GM23338 (cell line): ENCODE measurements at regions not wholly inside any gene's neighbourhood (a gene's known extent, or its start where the extent isn't known, plus 50 kb on each side); places are given as distances from the start of the nearest gene placed in this dataset.

Experiments
- ATAC-seq: fragments of 200-7000 bp; cut with Tn5 transposase; 3 replicates; pipeline ENCODE4 v1.9.1; 2020
- DNase-seq: peaks from one replicate; pipeline ENCODE4 v3.0.0-alpha.2; 2015; ENCODE audit warnings: low spot score
- H2AFZ ChIP-seq: fragments of 200-600 bp; sonication (generic); 2 replicates; pipeline ENCODE4 v1.8.0; 2016; ENCODE audit warnings: antibody characterized with exemption, mild to moderate bottlenecking, moderate library complexity
- H3F3A ChIP-seq: fragments of 200-600 bp; sonication (generic); replicated peaks from 2 replicates; pipeline ENCODE4 v1.8.0; 2017; ENCODE audit warnings: antibody characterized with exemption, mixed run types, low read depth
- H3K27ac ChIP-seq: fragments of 200-600 bp; sonication (generic); 2 replicates; pipeline ENCODE4 v1.6.1; 2016; ENCODE audit warnings: low read depth
- H3K27me3 ChIP-seq: fragments of 200-600 bp; sonication (generic); 2 replicates; pipeline ENCODE4 v1.8.0; 2016; ENCODE audit warnings: mild to moderate bottlenecking, mixed run types, moderate library complexity; ENCODE audit not compliant: insufficient read depth
- H3K36me3 ChIP-seq: fragments of 200-600 bp; sonication (generic); 2 replicates; pipeline ENCODE4 v1.8.0; 2016; ENCODE audit warnings: mild to moderate bottlenecking; ENCODE audit not compliant: insufficient read depth
- H3K4me1 ChIP-seq: fragments of 200-600 bp; sonication (generic); 2 replicates; pipeline ENCODE4 v1.8.0; 2016; ENCODE audit warnings: mild to moderate bottlenecking, moderate library complexity; ENCODE audit not compliant: insufficient read depth
- H3K4me2 ChIP-seq: fragments of 200-600 bp; sonication (generic); 2 replicates; pipeline ENCODE4 v1.7.1; 2017; ENCODE audit warnings: mixed run types
- H3K4me3 ChIP-seq: fragments of 200-600 bp; sonication (generic); 2 replicates; pipeline ENCODE4 v1.6.1; 2016; ENCODE audit warnings: mixed run types
- H3K79me2 ChIP-seq: fragments of 200-600 bp; sonication (generic); replicated peaks from 2 replicates; pipeline ENCODE4 v1.8.0; 2017; ENCODE audit warnings: mild to moderate bottlenecking; ENCODE audit not compliant: insufficient read depth
- H3K9me2 ChIP-seq: fragments of 200-600 bp; sonication (generic); 2 replicates; pipeline ENCODE4 v1.8.0; 2017; ENCODE audit not compliant: insufficient read depth
- H4K20me1 ChIP-seq: fragments of 200-600 bp; sonication (generic); replicated peaks from 2 replicates; pipeline ENCODE4 v1.8.0; 2017; ENCODE audit warnings: mild to moderate bottlenecking; ENCODE audit not compliant: insufficient read depth
- H3K27ac Mint-ChIP-seq: 2 replicates; pipeline ENCODE4 v1.8.0; 2020; ENCODE audit warnings: inconsistent platforms, mild to moderate bottlenecking, moderate library complexity, mixed read lengths
- H3K27me3 Mint-ChIP-seq: 3 replicates; pipeline ENCODE4 v1.8.0; 2022; ENCODE audit warnings: low read depth, mild to moderate bottlenecking, moderate library complexity, mixed read lengths, inconsistent platforms; ENCODE audit not compliant: insufficient read depth, poor library complexity
- H3K36me3 Mint-ChIP-seq: 3 replicates; pipeline ENCODE4 v1.8.0; 2021; ENCODE audit warnings: low read depth, mild to moderate bottlenecking, inconsistent platforms, moderate library complexity, mixed read lengths
- H3K4me1 Mint-ChIP-seq: 3 replicates; pipeline ENCODE4 v1.8.0; 2020; ENCODE audit warnings: mild to moderate bottlenecking, inconsistent platforms, mixed read lengths
- H3K4me3 Mint-ChIP-seq: 3 replicates; pipeline ENCODE4 v1.8.0; 2021; ENCODE audit warnings: moderate library complexity, mild to moderate bottlenecking, inconsistent platforms, mixed read lengths
- H3K9me3 Mint-ChIP-seq: 3 replicates; pipeline ENCODE4 v1.8.0; 2020; ENCODE audit warnings: moderate library complexity, mild to moderate bottlenecking, inconsistent platforms, mixed read lengths
- CREB1 ChIP-seq: fragments of 250-450 bp; sonication (Bioruptor Pico); IDR thresholded peaks from 2 replicates; pipeline ENCODE4 v1.5.0; 2020; ENCODE audit warnings: low read depth, mild to moderate bottlenecking, moderate library complexity
- EZH2 ChIP-seq: fragments of 200-600 bp; sonication (generic); IDR thresholded peaks from one replicate; pipeline ENCODE4 v1.8.0; 2017; ENCODE audit warnings: antibody characterized with exemption, mild to moderate bottlenecking, low read depth; ENCODE audit not compliant: unreplicated experiment
- JUNB ChIP-seq: IDR thresholded peaks from one replicate; pipeline ENCODE4 v1.6.1; 2016; ENCODE audit warnings: antibody characterized with exemption; ENCODE audit not compliant: unreplicated experiment
- NANOG ChIP-seq: IDR thresholded peaks from 2 replicates; pipeline ENCODE4 v1.6.1; 2016; ENCODE audit warnings: antibody characterized with exemption, borderline replicate concordance
- STAT1 ChIP-seq: IDR thresholded peaks from one replicate; pipeline ENCODE4 v1.6.1; 2016; ENCODE audit warnings: antibody characterized with exemption; ENCODE audit not compliant: unreplicated experiment
- ZNF114 ChIP-seq: fragments of 250-450 bp; sonication (Bioruptor Pico); IDR thresholded peaks from 2 replicates; pipeline ENCODE4 v1.5.0; 2020; ENCODE audit warnings: mild to moderate bottlenecking, moderate library complexity
- ZNF331 ChIP-seq: fragments of 250-450 bp; sonication (Bioruptor Pico); IDR thresholded peaks from 2 replicates; pipeline ENCODE4 v1.5.0; 2020; ENCODE audit warnings: low read depth, mild to moderate bottlenecking, moderate library complexity
- TF ChIP-seq, protein P1 (sequence below), 2 experiments: fragments of 200-600 bp in 1 of 2; sonication (generic) in 1 of 2; conservative IDR thresholded peaks; 2 replicates each; pipeline versions ENCODE4 v1.5.1 to v1.6.1; 2016 to 2017; ENCODE audit warnings: antibody characterized with exemption in 2 of 2, low read depth in 2 of 2, mild to moderate bottlenecking in 2 of 2, moderate library complexity in 1 of 2
- TF ChIP-seq, protein P2 (sequence below): IDR thresholded peaks from one replicate; pipeline ENCODE4 v1.6.1; 2018; ENCODE audit warnings: antibody characterized with exemption; ENCODE audit not compliant: unreplicated experiment
- TF ChIP-seq, protein P3 (sequence below): fragments of 250-450 bp; sonication (Bioruptor Pico); IDR thresholded peaks from 2 replicates; pipeline ENCODE4 v1.5.0; 2020; ENCODE audit warnings: mild to moderate bottlenecking, moderate library complexity

DNA sequence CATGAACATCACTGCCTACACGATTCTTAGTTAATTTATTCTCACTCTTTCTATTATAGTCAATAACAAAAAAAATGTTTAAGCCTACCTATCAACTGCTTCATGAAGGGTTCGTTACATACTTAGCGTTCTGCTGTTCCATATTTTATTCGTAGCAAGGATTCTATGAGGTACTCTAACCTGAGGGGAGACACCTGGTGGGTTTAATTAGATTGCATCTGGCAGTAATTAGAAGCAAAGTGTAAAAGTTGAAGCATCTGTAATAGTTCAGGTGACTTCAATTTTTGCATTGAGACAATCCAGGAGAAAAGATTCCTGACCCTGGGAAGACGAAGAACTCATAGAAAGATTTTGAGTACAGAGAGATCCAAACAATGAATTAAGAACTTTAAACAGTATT is 1655.8 kb upstream of the TENM3 start:
- TF ChIP-seq, protein P1, sequence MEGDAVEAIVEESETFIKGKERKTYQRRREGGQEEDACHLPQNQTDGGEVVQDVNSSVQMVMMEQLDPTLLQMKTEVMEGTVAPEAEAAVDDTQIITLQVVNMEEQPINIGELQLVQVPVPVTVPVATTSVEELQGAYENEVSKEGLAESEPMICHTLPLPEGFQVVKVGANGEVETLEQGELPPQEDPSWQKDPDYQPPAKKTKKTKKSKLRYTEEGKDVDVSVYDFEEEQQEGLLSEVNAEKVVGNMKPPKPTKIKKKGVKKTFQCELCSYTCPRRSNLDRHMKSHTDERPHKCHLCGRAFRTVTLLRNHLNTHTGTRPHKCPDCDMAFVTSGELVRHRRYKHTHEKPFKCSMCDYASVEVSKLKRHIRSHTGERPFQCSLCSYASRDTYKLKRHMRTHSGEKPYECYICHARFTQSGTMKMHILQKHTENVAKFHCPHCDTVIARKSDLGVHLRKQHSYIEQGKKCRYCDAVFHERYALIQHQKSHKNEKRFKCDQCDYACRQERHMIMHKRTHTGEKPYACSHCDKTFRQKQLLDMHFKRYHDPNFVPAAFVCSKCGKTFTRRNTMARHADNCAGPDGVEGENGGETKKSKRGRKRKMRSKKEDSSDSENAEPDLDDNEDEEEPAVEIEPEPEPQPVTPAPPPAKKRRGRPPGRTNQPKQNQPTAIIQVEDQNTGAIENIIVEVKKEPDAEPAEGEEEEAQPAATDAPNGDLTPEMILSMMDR (conservative IDR thresholded peaks at IDR 0.05; ENCODE audit: low read depth in 2 of 2), result peak; percentile 55 to 61
- TF ChIP-seq ZNF331, result no peak
- TF ChIP-seq JUNB, result no peak
- TF ChIP-seq, protein P2, sequence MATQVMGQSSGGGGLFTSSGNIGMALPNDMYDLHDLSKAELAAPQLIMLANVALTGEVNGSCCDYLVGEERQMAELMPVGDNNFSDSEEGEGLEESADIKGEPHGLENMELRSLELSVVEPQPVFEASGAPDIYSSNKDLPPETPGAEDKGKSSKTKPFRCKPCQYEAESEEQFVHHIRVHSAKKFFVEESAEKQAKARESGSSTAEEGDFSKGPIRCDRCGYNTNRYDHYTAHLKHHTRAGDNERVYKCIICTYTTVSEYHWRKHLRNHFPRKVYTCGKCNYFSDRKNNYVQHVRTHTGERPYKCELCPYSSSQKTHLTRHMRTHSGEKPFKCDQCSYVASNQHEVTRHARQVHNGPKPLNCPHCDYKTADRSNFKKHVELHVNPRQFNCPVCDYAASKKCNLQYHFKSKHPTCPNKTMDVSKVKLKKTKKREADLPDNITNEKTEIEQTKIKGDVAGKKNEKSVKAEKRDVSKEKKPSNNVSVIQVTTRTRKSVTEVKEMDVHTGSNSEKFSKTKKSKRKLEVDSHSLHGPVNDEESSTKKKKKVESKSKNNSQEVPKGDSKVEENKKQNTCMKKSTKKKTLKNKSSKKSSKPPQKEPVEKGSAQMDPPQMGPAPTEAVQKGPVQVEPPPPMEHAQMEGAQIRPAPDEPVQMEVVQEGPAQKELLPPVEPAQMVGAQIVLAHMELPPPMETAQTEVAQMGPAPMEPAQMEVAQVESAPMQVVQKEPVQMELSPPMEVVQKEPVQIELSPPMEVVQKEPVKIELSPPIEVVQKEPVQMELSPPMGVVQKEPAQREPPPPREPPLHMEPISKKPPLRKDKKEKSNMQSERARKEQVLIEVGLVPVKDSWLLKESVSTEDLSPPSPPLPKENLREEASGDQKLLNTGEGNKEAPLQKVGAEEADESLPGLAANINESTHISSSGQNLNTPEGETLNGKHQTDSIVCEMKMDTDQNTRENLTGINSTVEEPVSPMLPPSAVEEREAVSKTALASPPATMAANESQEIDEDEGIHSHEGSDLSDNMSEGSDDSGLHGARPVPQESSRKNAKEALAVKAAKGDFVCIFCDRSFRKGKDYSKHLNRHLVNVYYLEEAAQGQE, result no peak
- no peak for TF ChIP-seq ZNF114
- no peak for TF ChIP-seq CREB1 (CRISPR knock-in tag)
- TF ChIP-seq STAT1, result no peak
- no peak for TF ChIP-seq NANOG
- ATAC-seq (no peak), DNase-seq (peak; percentile 44)
- no peaks in the 10 kb centered on the region for H3K9me3 Mint-ChIP-seq
- Histone ChIP-seq H3K27ac (no peak overlapping the region), H3F3A (no peaks in the 10 kb centered on the region), H2AFZ (no peak overlapping the region), H3K27me3 (no peaks in the 10 kb centered on the region), H3K36me3 (no peaks in the 10 kb centered on the region), H4K20me1 (no peaks in the 10 kb centered on the region), H3K79me2 (no peaks in the 10 kb centered on the region), H3K4me2 (no peak overlapping the region), H3K4me1 (no peaks in the 10 kb centered on the region), H3K9me2 (no peaks in the 10 kb centered on the region), H3K4me3 (no peak overlapping the region)
- H3K4me1 Mint-ChIP-seq, result peaks cover 11% of the 10 kb centered on the region; the same call in 2 of the 3 replicates
- H3K36me3 Mint-ChIP-seq, result no peaks in the 10 kb centered on the region
- no peak overlapping the region for H3K27ac Mint-ChIP-seq
- H3K4me3 Mint-ChIP-seq, result no peak overlapping the region
- peaks cover 2% of the 10 kb centered on the region for H3K27me3 Mint-ChIP-seq

DNA sequence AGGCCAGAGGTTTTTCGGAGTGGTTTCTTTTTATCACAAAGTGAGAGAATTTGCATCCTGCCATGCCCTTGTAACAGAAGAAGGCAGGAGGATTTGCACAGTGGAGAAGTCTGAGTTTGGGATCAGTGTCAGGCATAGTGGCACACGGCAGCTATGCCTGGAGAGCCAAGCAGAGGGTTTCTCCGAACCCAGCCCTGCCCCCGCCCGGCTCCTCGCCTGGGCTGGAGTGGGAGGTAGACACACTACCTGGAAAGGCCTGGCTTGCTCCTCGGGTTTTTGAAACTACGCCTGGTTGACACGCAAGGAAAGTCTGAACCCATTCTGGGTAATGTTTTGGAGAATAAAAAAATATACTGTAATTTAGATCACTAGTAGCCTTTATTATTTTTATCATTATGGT is 1653.6 kb upstream of the TENM3 start:
- no peaks in the 10 kb centered on the region for H3K79me2 ChIP-seq
- no peaks in the 10 kb centered on the region for H3F3A ChIP-seq
- Mint-ChIP-seq H3K4me3 (no peak overlapping the region), H3K36me3 (no peaks in the 10 kb centered on the region), H3K27me3 (peaks cover 3% of the 10 kb centered on the region), H3K27ac (no peak overlapping the region), H3K4me1 (peaks cover 11% of the 10 kb centered on the region), H3K9me3 (no peaks in the 10 kb centered on the region)
- no peaks in the 10 kb centered on the region for H3K27me3 ChIP-seq
- H3K4me2 ChIP-seq, result no peak overlapping the region
- DNase-seq (no peak), ATAC-seq (peak; percentile 69)
- no peak overlapping the region for H3K4me3 ChIP-seq
- H2AFZ ChIP-seq, result peak overlapping the region; percentile 81; the same call in 1 of the 2 replicates
- no peaks in the 10 kb centered on the region for H3K36me3 ChIP-seq
- no peaks in the 10 kb centered on the region for H3K4me1 ChIP-seq
- H3K27ac ChIP-seq, result no peak overlapping the region
- no peaks in the 10 kb centered on the region for H4K20me1 ChIP-seq
- H3K9me2 ChIP-seq, result no peaks in the 10 kb centered on the region
- TF ChIP-seq, protein P3, sequence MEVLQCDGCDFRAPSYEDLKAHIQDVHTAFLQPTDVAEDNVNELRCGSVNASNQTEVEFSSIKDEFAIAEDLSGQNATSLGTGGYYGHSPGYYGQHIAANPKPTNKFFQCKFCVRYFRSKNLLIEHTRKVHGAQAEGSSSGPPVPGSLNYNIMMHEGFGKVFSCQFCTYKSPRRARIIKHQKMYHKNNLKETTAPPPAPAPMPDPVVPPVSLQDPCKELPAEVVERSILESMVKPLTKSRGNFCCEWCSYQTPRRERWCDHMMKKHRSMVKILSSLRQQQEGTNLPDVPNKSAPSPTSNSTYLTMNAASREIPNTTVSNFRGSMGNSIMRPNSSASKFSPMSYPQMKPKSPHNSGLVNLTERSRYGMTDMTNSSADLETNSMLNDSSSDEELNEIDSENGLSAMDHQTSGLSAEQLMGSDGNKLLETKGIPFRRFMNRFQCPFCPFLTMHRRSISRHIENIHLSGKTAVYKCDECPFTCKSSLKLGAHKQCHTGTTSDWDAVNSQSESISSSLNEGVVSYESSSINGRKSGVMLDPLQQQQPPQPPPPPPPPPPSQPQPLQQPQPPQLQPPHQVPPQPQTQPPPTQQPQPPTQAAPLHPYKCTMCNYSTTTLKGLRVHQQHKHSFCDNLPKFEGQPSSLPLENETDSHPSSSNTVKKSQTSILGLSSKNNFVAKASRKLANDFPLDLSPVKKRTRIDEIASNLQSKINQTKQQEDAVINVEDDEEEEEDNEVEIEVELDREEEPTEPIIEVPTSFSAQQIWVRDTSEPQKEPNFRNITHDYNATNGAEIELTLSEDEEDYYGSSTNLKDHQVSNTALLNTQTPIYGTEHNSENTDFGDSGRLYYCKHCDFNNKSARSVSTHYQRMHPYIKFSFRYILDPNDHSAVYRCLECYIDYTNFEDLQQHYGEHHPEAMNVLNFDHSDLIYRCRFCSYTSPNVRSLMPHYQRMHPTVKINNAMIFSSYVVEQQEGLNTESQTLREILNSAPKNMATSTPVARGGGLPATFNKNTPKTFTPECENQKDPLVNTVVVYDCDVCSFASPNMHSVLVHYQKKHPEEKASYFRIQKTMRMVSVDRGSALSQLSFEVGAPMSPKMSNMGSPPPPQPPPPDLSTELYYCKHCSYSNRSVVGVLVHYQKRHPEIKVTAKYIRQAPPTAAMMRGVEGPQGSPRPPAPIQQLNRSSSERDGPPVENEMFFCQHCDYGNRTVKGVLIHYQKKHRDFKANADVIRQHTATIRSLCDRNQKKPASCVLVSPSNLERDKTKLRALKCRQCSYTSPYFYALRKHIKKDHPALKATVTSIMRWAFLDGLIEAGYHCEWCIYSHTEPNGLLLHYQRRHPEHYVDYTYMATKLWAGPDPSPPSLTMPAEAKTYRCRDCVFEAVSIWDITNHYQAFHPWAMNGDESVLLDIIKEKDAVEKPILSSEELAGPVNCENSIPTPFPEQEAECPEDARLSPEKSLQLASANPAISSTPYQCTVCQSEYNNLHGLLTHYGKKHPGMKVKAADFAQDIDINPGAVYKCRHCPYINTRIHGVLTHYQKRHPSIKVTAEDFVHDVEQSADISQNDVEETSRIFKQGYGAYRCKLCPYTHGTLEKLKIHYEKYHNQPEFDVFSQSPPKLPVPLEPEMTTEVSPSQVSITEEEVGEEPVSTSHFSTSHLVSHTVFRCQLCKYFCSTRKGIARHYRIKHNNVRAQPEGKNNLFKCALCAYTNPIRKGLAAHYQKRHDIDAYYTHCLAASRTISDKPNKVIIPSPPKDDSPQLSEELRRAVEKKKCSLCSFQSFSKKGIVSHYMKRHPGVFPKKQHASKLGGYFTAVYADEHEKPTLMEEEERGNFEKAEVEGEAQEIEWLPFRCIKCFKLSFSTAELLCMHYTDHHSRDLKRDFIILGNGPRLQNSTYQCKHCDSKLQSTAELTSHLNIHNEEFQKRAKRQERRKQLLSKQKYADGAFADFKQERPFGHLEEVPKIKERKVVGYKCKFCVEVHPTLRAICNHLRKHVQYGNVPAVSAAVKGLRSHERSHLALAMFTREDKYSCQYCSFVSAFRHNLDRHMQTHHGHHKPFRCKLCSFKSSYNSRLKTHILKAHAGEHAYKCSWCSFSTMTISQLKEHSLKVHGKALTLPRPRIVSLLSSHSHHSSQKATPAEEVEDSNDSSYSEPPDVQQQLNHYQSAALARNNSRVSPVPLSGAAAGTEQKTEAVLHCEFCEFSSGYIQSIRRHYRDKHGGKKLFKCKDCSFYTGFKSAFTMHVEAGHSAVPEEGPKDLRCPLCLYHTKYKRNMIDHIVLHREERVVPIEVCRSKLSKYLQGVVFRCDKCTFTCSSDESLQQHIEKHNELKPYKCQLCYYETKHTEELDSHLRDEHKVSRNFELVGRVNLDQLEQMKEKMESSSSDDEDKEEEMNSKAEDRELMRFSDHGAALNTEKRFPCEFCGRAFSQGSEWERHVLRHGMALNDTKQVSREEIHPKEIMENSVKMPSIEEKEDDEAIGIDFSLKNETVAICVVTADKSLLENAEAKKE (CRISPR knock-in tag), result no peak
- no peak for TF ChIP-seq EZH2
